IMR-90 (cell line): ENCODE measurements at regions not wholly inside any gene's neighbourhood (a gene's known extent, or its start where the extent isn't known, plus 50 kb on each side); places are given as distances from the start of the nearest gene placed in this dataset.

Experiments used
- ATAC-seq: fragments of 200-7000 bp; cut with Tn5 transposase; 2 replicates; pipeline ENCODE4 v1.9.1; 2020; ENCODE audit warnings: low read depth, mild to moderate bottlenecking, moderate library complexity
- BruUV-seq: library from RNA; stranded (reverse); fragments of 400-500 nt; replicated peaks from 2 replicates; lab custom pipeline; 2021; lab: Mats Ljungman, UMichigan
- CTCF ChIA-PET: fragments of 300-600 bp; formaldehyde crosslinking; extraction: SDS; loops from one replicate; lab custom pipeline; 2021; ENCODE audit warnings: antibody characterized with exemption; lab: Yijun Ruan, JAX
- POLR2A ChIA-PET: fragments of 300-600 bp; sonication (Branson Sonifier 250); formaldehyde crosslinking; loops from one replicate; lab custom pipeline; 2022; ENCODE audit warnings: antibody characterized with exemption; ENCODE audit not compliant: unreplicated experiment; lab: Charles Lee
- DNase-seq: peaks from one replicate; pipeline ENCODE4 v3.0.0; 2013
- H2AFZ ChIP-seq: replicated peaks from 2 replicates; pipeline ENCODE3; 2013; ENCODE audit warnings: low read length, mild to moderate bottlenecking; ENCODE audit not compliant: poor library complexity
- H2AK5ac ChIP-seq: 2 replicates; pipeline ENCODE4 v1.6.1; 2013; ENCODE audit warnings: low read depth, low read length, inconsistent platforms
- H2AK9ac ChIP-seq: replicated peaks from 2 replicates; pipeline ENCODE3; 2013; ENCODE audit warnings: mild to moderate bottlenecking, low read depth, low read length, moderate library complexity; ENCODE audit not compliant: poor library complexity
- H2BK120ac ChIP-seq: 2 replicates; pipeline ENCODE4 v1.6.1; 2013; ENCODE audit warnings: low read depth, low read length, inconsistent platforms
- H2BK15ac ChIP-seq: 3 replicates; pipeline ENCODE4 v1.6.1; 2013; ENCODE audit warnings: low read depth, low read length, inconsistent platforms
- H2BK20ac ChIP-seq: 2 replicates; pipeline ENCODE4 v1.6.1; 2013; ENCODE audit warnings: low read depth, mild to moderate bottlenecking, inconsistent platforms, low read length, moderate library complexity
- H2BK5ac ChIP-seq: 2 replicates; pipeline ENCODE4 v1.6.1; 2013; ENCODE audit warnings: mild to moderate bottlenecking, low read depth, low read length, inconsistent platforms; ENCODE audit not compliant: poor library complexity, severe bottlenecking
- H3K14ac ChIP-seq: replicated peaks from 2 replicates; pipeline ENCODE4 v1.6.1; 2013; ENCODE audit warnings: low read depth, low read length, inconsistent platforms
- H3K18ac ChIP-seq: 2 replicates; pipeline ENCODE4 v1.6.1; 2013; ENCODE audit warnings: low read depth, low read length, control low read depth
- H3K23ac ChIP-seq: 2 replicates; pipeline ENCODE4 v1.6.1; 2013; ENCODE audit warnings: low read depth, low read length, inconsistent platforms
- H3K27ac ChIP-seq: 2 replicates; pipeline ENCODE4 v1.5.1; 2013; ENCODE audit warnings: mild to moderate bottlenecking, control low read depth, low read length; ENCODE audit not compliant: insufficient read depth
- H3K27me3 ChIP-seq: 2 replicates; pipeline ENCODE4 v1.6.1; 2013; ENCODE audit warnings: low read length; ENCODE audit not compliant: control insufficient read depth, insufficient read depth
- H3K36me3 ChIP-seq: 2 replicates; pipeline ENCODE4 v1.6.1; 2013; ENCODE audit warnings: low read length, mixed read lengths; ENCODE audit not compliant: control insufficient read depth, insufficient read depth
- H3K4ac ChIP-seq: 2 replicates; pipeline ENCODE4 v1.6.1; 2013; ENCODE audit warnings: low read depth, low read length, inconsistent platforms
- H3K4me1 ChIP-seq: 2 replicates; pipeline ENCODE4 v1.6.1; 2013; ENCODE audit warnings: low read length, mixed read lengths; ENCODE audit not compliant: control insufficient read depth, insufficient read depth
- H3K4me2 ChIP-seq: 2 replicates; pipeline ENCODE4 v1.6.1; 2013; ENCODE audit warnings: low read depth, mild to moderate bottlenecking, control low read depth, low read length, moderate library complexity
- H3K4me3 ChIP-seq: 2 replicates; pipeline ENCODE4 v1.5.1; 2013; ENCODE audit warnings: low read depth, mild to moderate bottlenecking, control low read depth, low read length, moderate library complexity; ENCODE audit not compliant: insufficient read depth
- H3K56ac ChIP-seq: 2 replicates; pipeline ENCODE4 v1.6.1; 2013; ENCODE audit warnings: low read length, inconsistent platforms; ENCODE audit not compliant: insufficient read depth; ENCODE audit errors: extremely low read depth
- H3K79me1 ChIP-seq, 2 experiments: 2 replicates each; pipeline ENCODE4 v1.6.1; 2013; ENCODE audit warnings: low read length in 2 of 2, inconsistent platforms in 1 of 2, low read depth in 1 of 2
- H3K9ac ChIP-seq: 2 replicates; pipeline ENCODE4 v1.6.1; 2013; ENCODE audit warnings: low read depth, low read length, control low read depth
- H3K9me1 ChIP-seq: 2 replicates; pipeline ENCODE4 v1.6.1; 2013; ENCODE audit warnings: low read length, inconsistent platforms; ENCODE audit not compliant: insufficient read depth
- H3K9me3 ChIP-seq: 2 replicates; pipeline ENCODE4 v1.6.1; 2013; ENCODE audit warnings: low read length; ENCODE audit not compliant: control insufficient read depth, insufficient read depth
- H4K20me1 ChIP-seq: 2 replicates; pipeline ENCODE4 v1.6.1; 2013; ENCODE audit warnings: low read length, inconsistent platforms; ENCODE audit not compliant: insufficient read depth
- H4K5ac ChIP-seq: 2 replicates; pipeline ENCODE4 v1.6.1; 2013; ENCODE audit warnings: mild to moderate bottlenecking, low read depth, low read length, control low read depth
- H4K8ac ChIP-seq, 2 experiments: 2 replicates each; pipeline ENCODE4 v1.6.1; 2013; ENCODE audit warnings: low read depth in 2 of 2, low read length in 2 of 2, control low read depth in 1 of 2, inconsistent platforms in 1 of 2
- H4K91ac ChIP-seq: 2 replicates; pipeline ENCODE4 v1.6.1; 2013; ENCODE audit warnings: low read depth, low read length, inconsistent platforms; ENCODE audit not compliant: insufficient read depth
- BHLHE40 ChIP-seq: fragments of 150-350 bp; IDR thresholded peaks from 2 replicates; pipeline ENCODE4 v1.6.1; 2016; ENCODE audit warnings: mild to moderate bottlenecking, low read depth, low read length
- ELK1 ChIP-seq: fragments of 150-350 bp; IDR thresholded peaks from 2 replicates; pipeline ENCODE4 v1.6.1; 2016; ENCODE audit warnings: low read depth, mild to moderate bottlenecking, low read length, moderate library complexity, borderline replicate concordance
- FOS ChIP-seq: fragments of 150-350 bp; IDR thresholded peaks from 2 replicates; pipeline ENCODE4 v1.6.1; 2016; ENCODE audit warnings: low read depth, low read length
- MXI1 ChIP-seq: IDR thresholded peaks from 2 replicates; pipeline ENCODE4 v1.6.1; 2012; ENCODE audit warnings: low read depth, mild to moderate bottlenecking, low read length, moderate library complexity, borderline replicate concordance
- NFE2L2 ChIP-seq: fragments of 150-350 bp; IDR thresholded peaks from 2 replicates; pipeline ENCODE4 v1.6.1; 2016; ENCODE audit warnings: low read depth, mild to moderate bottlenecking, low read length
- POLR2A ChIP-seq: IDR thresholded peaks from 2 replicates; pipeline ENCODE4 v1.6.1; 2012; ENCODE audit warnings: mild to moderate bottlenecking, low read depth, low read length
- RFX5 ChIP-seq: IDR thresholded peaks from 2 replicates; pipeline ENCODE4 v1.8.0; 2012; ENCODE audit warnings: low read depth, mild to moderate bottlenecking, low read length, moderate library complexity
- USF2 ChIP-seq: fragments of 150-350 bp; IDR thresholded peaks from 2 replicates; pipeline ENCODE4 v1.6.1; 2017; ENCODE audit warnings: mild to moderate bottlenecking, antibody characterized with exemption, low read length, low read depth
- WGBS, 2 experiments: methylation state at CpG; one replicate each; pipeline versions ENCODE4 v1.1.5 to v1.1.7; 2013; ENCODE audit warnings: missing lambda C conversion rate in 2 of 2; ENCODE audit not compliant: insufficient read length in 1 of 2; ENCODE audit errors: extremely low coverage in 2 of 2; 5-methylcytosine and 5-hydroxymethylcytosine counted together
- dilution Hi-C: fragments of 300-500 bp; cut with HindIII; formaldehyde crosslinking; loops from one replicate; pipeline ENCODE4 v1.14.3; 2018; ENCODE audit warnings: low sequenced_read_pairs; ENCODE audit not compliant: unreplicated experiment
- in situ Hi-C: fragments of 300-500 bp; cut with MboI; formaldehyde crosslinking; loops from 3 replicates; pipeline ENCODE4 v1.14.3; 2019; ENCODE audit warnings: low sequenced_read_pairs, inconsistent platforms, mixed read lengths
- intact Hi-C: fragments of 100-400 bp; cut with micrococcal nuclease; formaldehyde crosslinking; loops from 2 replicates; pipeline ENCODE4 v1.10.0; 2022

GRCh38 chr3:65019443-65020055 is 331.7 kb upstream of the ADAMTS9 start:
- Histone ChIP-seq H3K9ac (no peak overlapping the region), H3K36me3 (no peaks in the 10 kb centered on the region), H3K23ac (no peak overlapping the region), H3K56ac (no peak overlapping the region), H3K27ac (no peak overlapping the region), H3K9me1 (no peaks in the 10 kb centered on the region), H4K20me1 (no peaks in the 10 kb centered on the region), H3K4me3 (no peak overlapping the region), H4K5ac (no peak overlapping the region), H4K91ac (no peak overlapping the region), H2AFZ (no peak overlapping the region), H3K27me3 (no peaks in the 10 kb centered on the region), H3K14ac (no peak overlapping the region), H3K4ac (no peak overlapping the region), H2AK5ac (no peak overlapping the region), H2AK9ac (no peak overlapping the region), H2BK15ac (no peak overlapping the region), H3K4me2 (no peak overlapping the region), H3K4me1 (no peaks in the 10 kb centered on the region), H4K8ac (no peak overlapping the region), H3K79me1 (no peaks in the 10 kb centered on the region), H2BK20ac (no peak overlapping the region), H3K18ac (no peak overlapping the region), H3K9me3 (no peaks in the 10 kb centered on the region), H2BK120ac (no peak overlapping the region), H2BK5ac (no peak overlapping the region)
- intact Hi-C loops: no loop called here
- in situ Hi-C loops: no loop called here
- BruUV-seq: no TSS peak
- dilution Hi-C loops: no loop called here
- CTCF ChIA-PET: interaction anchor here (1.0 kb wide), 1 partner anchor 13 kb away, joined by 3 read pairs; no protein-coding TSS in a partner anchor
- 60% methylated on average over 1 of the region's 9 CpGs; no CpG with 5 or more reads in 1 of the 2 experiments for WGBS, 2 experiments
- DNase-seq (no peak), ATAC-seq (no peak)
- POLR2A ChIA-PET: no interaction called here
- TF ChIP-seq NFE2L2: no peak
- TF ChIP-seq FOS: no peak
- TF ChIP-seq MXI1: no peak
- no peak for TF ChIP-seq RFX5
- no peak for TF ChIP-seq USF2
- TF ChIP-seq POLR2A: no peak
- no peak for TF ChIP-seq BHLHE40
- no peak for TF ChIP-seq ELK1
